Activated CD4-positive, alpha-beta memory T cell treated with anti-CD3 and anti-CD28 coated beads, Interleukin-2, amount 10 ng/mL, durations not matched to agents 7 days and 5 days (primary cell): ENCODE measurements at regions not wholly inside any gene's neighbourhood (a gene's known extent, or its start where the extent isn't known, plus 50 kb on each side); places are given as distances from the start of the nearest gene placed in this dataset.

Source experiments
- CTCF ChIA-PET: fragments of 350-600 bp; sonication (Branson Sonifier 250); formaldehyde crosslinking; loops from one replicate; lab custom pipeline; 2021; ENCODE audit warnings: antibody characterized with exemption, inconsistent platforms; lab: Charles Lee
- POLR2A ChIA-PET: fragments of 350-600 bp; sonication (Branson Sonifier 250); formaldehyde crosslinking; loops from one replicate; lab custom pipeline; 2021; ENCODE audit warnings: antibody characterized with exemption; lab: Charles Lee
- DNase-seq: peaks from one replicate; pipeline ENCODE4 v3.0.0-alpha.2; 2020
- H3K27ac Mint-ChIP-seq: one replicate; pipeline ENCODE4 v1.8.0; 2021; ENCODE audit warnings: mild to moderate bottlenecking, mixed read lengths
- H3K27me3 Mint-ChIP-seq: one replicate; pipeline ENCODE4 v1.8.0; 2021; ENCODE audit warnings: mixed read lengths
- H3K36me3 Mint-ChIP-seq: one replicate; pipeline ENCODE4 v1.8.0; 2021; ENCODE audit warnings: low read depth, mixed read lengths
- H3K4me1 Mint-ChIP-seq: one replicate; pipeline ENCODE4 v1.8.0; 2021; ENCODE audit warnings: mixed read lengths
- H3K4me3 Mint-ChIP-seq: one replicate; pipeline ENCODE4 v1.8.0; 2021; ENCODE audit warnings: mild to moderate bottlenecking, mixed read lengths
- H3K9me3 Mint-ChIP-seq: one replicate; pipeline ENCODE4 v1.8.0; 2021; ENCODE audit warnings: mixed read lengths

GRCh38 chr11:8740129-8740528 is 57.5 kb downstream of the RPL27A start:
- H3K27ac Mint-ChIP-seq, result no peak overlapping the region
- H3K36me3 Mint-ChIP-seq, result no peaks in the 10 kb centered on the region
- peaks cover under 1% of the 10 kb centered on the region for H3K27me3 Mint-ChIP-seq
- H3K4me3 Mint-ChIP-seq, result no peak overlapping the region
- H3K4me1 Mint-ChIP-seq, result no peaks in the 10 kb centered on the region
- DNase-seq, result no peak
- H3K9me3 Mint-ChIP-seq, result no peaks in the 10 kb centered on the region
- POLR2A ChIA-PET, result no interaction called here
- CTCF ChIA-PET, result no interaction called here

GRCh38 chr11:8744423-8744822 is 61.8 kb downstream of the RPL27A start:
- H3K4me1 Mint-ChIP-seq, result no peaks in the 10 kb centered on the region

GRCh38 chr11:8745431-8746253 is 63.0 kb downstream of the RPL27A start:
- ChIA-PET POLR2A (no interaction called here), CTCF (no interaction called here)

More at GRCh38 chr11:8744423-8744822, 61.8 kb downstream of the RPL27A start:
- no peak overlapping the region for H3K4me3 Mint-ChIP-seq
- H3K9me3 Mint-ChIP-seq, result no peaks in the 10 kb centered on the region
- no peaks in the 10 kb centered on the region for H3K36me3 Mint-ChIP-seq
- ChIA-PET POLR2A (no interaction called here), CTCF (no interaction called here)
- peaks cover 9% of the 10 kb centered on the region for H3K27me3 Mint-ChIP-seq
- no peak overlapping the region for H3K27ac Mint-ChIP-seq
- DNase-seq, result no peak

GRCh38 chr11:8746331-8746974 is 63.9 kb downstream of the RPL27A start:
- Mint-ChIP-seq H3K27me3 (peaks cover 9% of the 10 kb centered on the region), H3K27ac (no peak overlapping the region), H3K9me3 (no peaks in the 10 kb centered on the region), H3K4me1 (no peaks in the 10 kb centered on the region), H3K4me3 (no peak overlapping the region), H3K36me3 (no peaks in the 10 kb centered on the region)
- DNase-seq, result no peak
- POLR2A ChIA-PET, result no interaction called here
- CTCF ChIA-PET, result no interaction called here

More at GRCh38 chr11:8745431-8746253, 63.0 kb downstream of the RPL27A start:
- no peaks in the 10 kb centered on the region for H3K4me1 Mint-ChIP-seq
- H3K4me3 Mint-ChIP-seq, result no peak overlapping the region
- no peak for DNase-seq
- H3K36me3 Mint-ChIP-seq, result no peaks in the 10 kb centered on the region
- H3K9me3 Mint-ChIP-seq, result no peaks in the 10 kb centered on the region
- H3K27ac Mint-ChIP-seq, result no peak overlapping the region
- peaks cover 9% of the 10 kb centered on the region for H3K27me3 Mint-ChIP-seq

- ChIA-PET POLR2A (no interaction called here), CTCF (no interaction called here)
- no peaks in the 10 kb centered on the region for H3K36me3 Mint-ChIP-seq
- H3K9me3 Mint-ChIP-seq, result no peaks in the 10 kb centered on the region
- no peak overlapping the region for H3K4me3 Mint-ChIP-seq
- H3K27ac Mint-ChIP-seq, result no peak overlapping the region
- DNase-seq, result no peak
- peaks cover 10% of the 10 kb centered on the region for H3K27me3 Mint-ChIP-seq
- no peaks in the 10 kb centered on the region for H3K4me1 Mint-ChIP-seq
Observed at GRCh38 chr11:8747173-8747572, 64.6 kb downstream of the RPL27A start.

- no peak overlapping the region for H3K4me3 Mint-ChIP-seq
- H3K36me3 Mint-ChIP-seq, result no peaks in the 10 kb centered on the region
- H3K4me1 Mint-ChIP-seq, result no peaks in the 10 kb centered on the region
- ChIA-PET CTCF (no interaction called here), POLR2A (no interaction called here)
- peaks cover 12% of the 10 kb centered on the region for H3K27me3 Mint-ChIP-seq
- H3K27ac Mint-ChIP-seq, result no peak overlapping the region
- DNase-seq, result no peak
- H3K9me3 Mint-ChIP-seq, result no peaks in the 10 kb centered on the region
Observed at GRCh38 chr11:8748317-8748716, 65.7 kb downstream of the RPL27A start.

GRCh38 chr11:8749202-8749601 is 66.6 kb downstream of the RPL27A start:
- Mint-ChIP-seq H3K4me3 (no peak overlapping the region), H3K27me3 (peaks cover 16% of the 10 kb centered on the region), H3K4me1 (no peaks in the 10 kb centered on the region), H3K27ac (no peak overlapping the region), H3K9me3 (no peaks in the 10 kb centered on the region), H3K36me3 (no peaks in the 10 kb centered on the region)
- POLR2A ChIA-PET, result no interaction called here
- no peak for DNase-seq
- CTCF ChIA-PET, result no interaction called here

GRCh38 chr11:8754241-8754640 is 71.6 kb downstream of the RPL27A start:
- DNase-seq, result no peak
- POLR2A ChIA-PET, result no interaction called here
- CTCF ChIA-PET, result no interaction called here
- Mint-ChIP-seq H3K9me3 (no peaks in the 10 kb centered on the region), H3K4me3 (no peak overlapping the region), H3K27ac (no peak overlapping the region), H3K4me1 (no peaks in the 10 kb centered on the region), H3K36me3 (no peaks in the 10 kb centered on the region), H3K27me3 (peaks cover 10% of the 10 kb centered on the region)

- POLR2A ChIA-PET, result no interaction called here
- CTCF ChIA-PET, result no interaction called here
- no peaks in the 10 kb centered on the region for H3K9me3 Mint-ChIP-seq
- H3K27me3 Mint-ChIP-seq, result peaks cover 10% of the 10 kb centered on the region
- no peak for DNase-seq
- no peak overlapping the region for H3K4me3 Mint-ChIP-seq
- no peaks in the 10 kb centered on the region for H3K36me3 Mint-ChIP-seq
- no peak overlapping the region for H3K27ac Mint-ChIP-seq
- H3K4me1 Mint-ChIP-seq, result no peaks in the 10 kb centered on the region
Observed at GRCh38 chr11:8756201-8756600, 73.6 kb downstream of the RPL27A start.

- H3K4me3 Mint-ChIP-seq, result no peak overlapping the region
- H3K27ac Mint-ChIP-seq, result no peak overlapping the region
- ChIA-PET POLR2A (no interaction called here), CTCF (no interaction called here)
- no peaks in the 10 kb centered on the region for H3K9me3 Mint-ChIP-seq
- no peaks in the 10 kb centered on the region for H3K4me1 Mint-ChIP-seq
- no peaks in the 10 kb centered on the region for H3K36me3 Mint-ChIP-seq
- peaks cover 8% of the 10 kb centered on the region for H3K27me3 Mint-ChIP-seq
- no peak for DNase-seq
Observed at GRCh38 chr11:8757047-8757446, 74.5 kb downstream of the RPL27A start.

- DNase-seq, result no peak
- Mint-ChIP-seq H3K4me3 (no peak overlapping the region), H3K4me1 (no peaks in the 10 kb centered on the region), H3K9me3 (no peaks in the 10 kb centered on the region), H3K27me3 (peaks cover 7% of the 10 kb centered on the region), H3K27ac (no peak overlapping the region), H3K36me3 (no peaks in the 10 kb centered on the region)
- CTCF ChIA-PET, result interaction anchor here (2.1 kb wide), 1 partner anchor 202 kb away, joined by 7 read pairs; no protein-coding TSS in a partner anchor
- POLR2A ChIA-PET, result no interaction called here
Observed at GRCh38 chr11:8757533-8757932, 74.9 kb downstream of the RPL27A start.

- Mint-ChIP-seq H3K4me1 (no peaks in the 10 kb centered on the region), H3K27ac (no peak overlapping the region), H3K36me3 (no peaks in the 10 kb centered on the region), H3K27me3 (peaks cover 3% of the 10 kb centered on the region), H3K9me3 (no peaks in the 10 kb centered on the region), H3K4me3 (no peak overlapping the region)
- no peak for DNase-seq
- CTCF ChIA-PET, result interaction anchor here (2.1 kb wide), 1 partner anchor 201 kb away, joined by 7 read pairs; no protein-coding TSS in a partner anchor
- POLR2A ChIA-PET, result no interaction called here
Observed at GRCh38 chr11:8758619-8759169, 76.1 kb downstream of the RPL27A start.

- ChIA-PET CTCF (interaction anchor here (0.5 to 2.1 kb wide), 3 partner anchors 200 to 910 kb away, joined by 3 to 7 read pairs (median 5); no protein-coding TSS in a partner anchor), POLR2A (no interaction called here)
- Mint-ChIP-seq H3K4me1 (no peaks in the 10 kb centered on the region), H3K27ac (no peak overlapping the region), H3K27me3 (peaks cover 3% of the 10 kb centered on the region), H3K36me3 (no peaks in the 10 kb centered on the region), H3K9me3 (no peaks in the 10 kb centered on the region), H3K4me3 (no peak overlapping the region)
- DNase-seq, result no peak
Observed at GRCh38 chr11:8759634-8760033, 77.0 kb downstream of the RPL27A start.
